Smooth muscle cell (in vitro differentiated cells): ENCODE measurements at regions not wholly inside any gene's neighbourhood (a gene's known extent, or its start where the extent isn't known, plus 50 kb on each side); places are given as distances from the start of the nearest gene placed in this dataset.

Experiments
- DNase-seq: peaks from one replicate; lab custom pipeline; 2025; ENCODE audit not compliant: unreplicated experiment; lab: John Stamatoyannopoulos, UW
- H2AFZ ChIP-seq: fragments of 200-600 bp; sonication (generic); 2 replicates; pipeline ENCODE4 v1.6.0; 2016; ENCODE audit warnings: antibody characterized with exemption, low read depth, mild to moderate bottlenecking
- H3F3A ChIP-seq: fragments of 200-600 bp; sonication (generic); 2 replicates; pipeline ENCODE4 v1.6.0; 2017; ENCODE audit warnings: antibody characterized with exemption, low read depth
- H3K27ac ChIP-seq: fragments of 200-600 bp; sonication (generic); 2 replicates; pipeline ENCODE4 v1.5.1; 2016; ENCODE audit warnings: low read depth, mild to moderate bottlenecking
- H3K27me3 ChIP-seq: fragments of 200-600 bp; sonication (generic); 2 replicates; pipeline ENCODE4 v1.6.1; 2016; ENCODE audit warnings: low read depth, mild to moderate bottlenecking
- H3K36me3 ChIP-seq: fragments of 200-600 bp; sonication (generic); 2 replicates; pipeline ENCODE4 v1.5.1; 2016; ENCODE audit warnings: low read depth
- H3K4me1 ChIP-seq: fragments of 200-600 bp; sonication (generic); 2 replicates; pipeline ENCODE4 v1.5.1; 2016; ENCODE audit warnings: low read depth
- H3K4me2 ChIP-seq: fragments of 200-600 bp; sonication (generic); 2 replicates; pipeline ENCODE4 v1.6.0; 2016; ENCODE audit warnings: mild to moderate bottlenecking
- H3K4me3 ChIP-seq: fragments of 200-600 bp; sonication (generic); 2 replicates; pipeline ENCODE4 v1.5.1; 2016; ENCODE audit warnings: mild to moderate bottlenecking
- H3K79me2 ChIP-seq: fragments of 200-600 bp; sonication (generic); 2 replicates; pipeline ENCODE4 v1.6.0; 2016; ENCODE audit warnings: low read depth, mild to moderate bottlenecking
- H3K9ac ChIP-seq: fragments of 200-600 bp; sonication (generic); 2 replicates; pipeline ENCODE4 v1.6.0; 2016; ENCODE audit warnings: low read depth
- H3K9me3 ChIP-seq: fragments of 200-600 bp; sonication (generic); replicated peaks from 2 replicates; pipeline ENCODE4 v1.5.1; 2016; ENCODE audit warnings: low read depth
- H4K20me1 ChIP-seq: fragments of 200-600 bp; sonication (generic); 2 replicates; pipeline ENCODE4 v1.6.0; 2016; ENCODE audit warnings: low read depth
- CTCF ChIP-seq: fragments of 200-600 bp; sonication (generic); IDR thresholded peaks from 2 replicates; pipeline ENCODE4 v1.5.1; 2017; ENCODE audit warnings: borderline replicate concordance, mild to moderate bottlenecking, antibody characterized with exemption; ENCODE audit not compliant: insufficient read depth, poor library complexity, severe bottlenecking
- WGBS: methylation state at CpG from one replicate; pipeline ENCODE4 v1.1.7; 2016; ENCODE audit warnings: low lambda C conversion rate; 5-methylcytosine and 5-hydroxymethylcytosine counted together

GRCh38 chr13:62142048-62142447, 726.4 kb upstream of the PCDH20 start:
- WGBS, result 82% methylated on average over 3 of the region's 3 CpGs
- Histone ChIP-seq H3K79me2 (no peaks in the 10 kb centered on the region), H3K4me3 (no peak overlapping the region), H3K36me3 (no peaks in the 10 kb centered on the region), H3K27me3 (no peaks in the 10 kb centered on the region), H3K4me2 (no peak overlapping the region), H3K9ac (no peak overlapping the region), H3K9me3 (no peaks in the 10 kb centered on the region), H2AFZ (no peak overlapping the region), H4K20me1 (no peaks in the 10 kb centered on the region), H3K4me1 (no peaks in the 10 kb centered on the region), H3K27ac (no peak overlapping the region), H3F3A (no peaks in the 10 kb centered on the region)
- no peak for TF ChIP-seq CTCF
- DNase-seq, result no peak

- Histone ChIP-seq H3F3A (no peaks in the 10 kb centered on the region), H3K79me2 (no peaks in the 10 kb centered on the region), H3K9me3 (no peaks in the 10 kb centered on the region), H3K4me2 (no peak overlapping the region), H3K9ac (no peak overlapping the region), H3K27me3 (no peaks in the 10 kb centered on the region), H2AFZ (no peak overlapping the region), H3K36me3 (no peaks in the 10 kb centered on the region), H3K4me3 (no peak overlapping the region), H3K4me1 (no peaks in the 10 kb centered on the region), H4K20me1 (no peaks in the 10 kb centered on the region), H3K27ac (no peak overlapping the region)
- DNase-seq, result no peak
- no peak for TF ChIP-seq CTCF
Observed at GRCh38 chr13:62139597-62139996, 723.9 kb upstream of the PCDH20 start.

DNA sequence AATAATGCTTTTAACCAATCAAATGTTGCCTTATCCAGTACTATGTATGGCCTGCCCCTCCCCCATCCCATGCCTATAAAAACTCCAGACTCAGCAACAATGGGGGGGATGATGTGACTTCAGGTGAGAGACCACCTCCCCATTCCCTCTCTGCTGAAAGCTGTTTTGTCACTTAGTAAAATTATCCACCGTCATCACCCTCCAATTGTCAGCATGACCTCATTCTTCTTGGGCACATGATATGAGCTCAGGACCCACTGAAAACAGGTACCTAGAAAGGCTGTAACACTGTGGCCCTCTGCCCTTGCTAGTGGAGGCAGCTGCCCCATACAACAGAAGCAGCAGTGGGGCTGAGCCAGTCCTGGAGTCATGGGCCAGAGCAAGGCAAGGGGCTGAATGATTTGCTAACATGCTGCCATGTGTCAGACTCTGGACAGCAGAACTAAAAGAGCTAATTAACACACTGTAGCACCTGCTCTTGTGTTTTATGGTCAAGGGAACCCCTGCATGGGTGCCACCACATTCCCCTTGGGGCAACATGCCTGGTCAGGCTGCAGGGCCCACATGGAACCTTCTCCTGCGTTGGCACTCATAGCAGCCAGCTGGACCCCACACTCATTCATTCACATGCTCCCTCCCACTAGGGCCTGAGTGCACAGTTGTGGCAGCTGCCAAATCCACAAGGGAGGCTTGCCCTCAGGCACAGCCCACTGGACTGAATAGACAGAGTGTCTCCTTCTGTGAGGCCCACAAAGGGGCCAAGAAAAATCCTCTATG, 722.2 kb upstream of the PCDH20 start:
- Histone ChIP-seq H3K9ac (no peak overlapping the region), H3K36me3 (no peaks in the 10 kb centered on the region), H3K4me3 (no peak overlapping the region), H3K4me2 (no peak overlapping the region), H3K79me2 (no peaks in the 10 kb centered on the region), H3F3A (no peaks in the 10 kb centered on the region), H3K27me3 (no peaks in the 10 kb centered on the region), H4K20me1 (no peaks in the 10 kb centered on the region), H3K27ac (no peak overlapping the region), H2AFZ (no peak overlapping the region), H3K9me3 (no peaks in the 10 kb centered on the region), H3K4me1 (no peaks in the 10 kb centered on the region)
- TF ChIP-seq CTCF, result no peak
- no peak for DNase-seq
- WGBS, result 100% methylated on average over 2 of the region's 2 CpGs

GRCh38 chr13:62131604-62132003, 716.0 kb upstream of the PCDH20 start:
- H2AFZ ChIP-seq, result no peak overlapping the region
- H3K9me3 ChIP-seq, result no peaks in the 10 kb centered on the region
- no peaks in the 10 kb centered on the region for H3F3A ChIP-seq
- no peaks in the 10 kb centered on the region for H3K79me2 ChIP-seq
- no peak overlapping the region for H3K9ac ChIP-seq
- no peak overlapping the region for H3K4me2 ChIP-seq
- H3K4me1 ChIP-seq, result no peaks in the 10 kb centered on the region
- DNase-seq, result no peak
- no peak overlapping the region for H3K27ac ChIP-seq
- no peaks in the 10 kb centered on the region for H3K27me3 ChIP-seq
- WGBS, result 0% methylated on average over 1 of the region's 1 CpG
- TF ChIP-seq CTCF, result no peak
- H3K36me3 ChIP-seq, result no peaks in the 10 kb centered on the region
- H3K4me3 ChIP-seq, result no peak overlapping the region
- H4K20me1 ChIP-seq, result no peaks in the 10 kb centered on the region
